ENCODE measurements at regions not wholly inside any gene's neighbourhood (a gene's known extent, or its start where the extent isn't known, plus 50 kb on each side); places are given as distances from the start of the nearest gene placed in this dataset.

DNA sequence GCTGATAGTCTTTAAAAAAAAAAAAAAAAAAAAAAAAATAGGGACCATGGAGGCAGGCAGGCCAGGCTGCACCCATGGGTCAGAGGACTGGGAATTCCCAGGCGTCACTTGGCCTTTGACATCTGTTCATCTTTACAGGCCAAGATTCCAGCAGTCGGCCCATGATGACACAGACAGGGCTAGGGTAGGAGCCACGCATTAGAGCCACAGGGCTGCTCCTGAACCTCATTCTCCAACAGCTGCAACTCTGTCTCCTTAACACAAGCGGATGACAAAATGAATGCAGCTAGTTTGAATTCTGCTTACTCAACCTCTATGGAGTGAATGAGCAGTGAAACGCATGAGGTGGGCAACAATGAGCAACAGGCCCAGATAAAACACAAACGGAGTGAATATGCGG is 126.4 kb downstream of the LY86 start:
- POLR2A ChIA-PET, result interaction anchor here (0.6 kb wide), 1 partner anchor 9 kb away, joined by 4 read pairs; no protein-coding TSS in a partner anchor

More for the DNA sequence above, 126.4 kb downstream of the LY86 start:
- no peaks in the 10 kb centered on the region for H3K4me1 ChIP-seq (ENCODE audit: control insufficient read depth, extremely low read depth, insufficient read depth, low read length)
- H3K4me2 ChIP-seq (ENCODE audit: insufficient read depth, low read length), result no peak overlapping the region
- no peak overlapping the region for H3K4me3 ChIP-seq (replicated peaks in 1 of 3; ENCODE audit: insufficient read depth in 1 of 3, low read depth in 1 of 3, low read length in 3 of 3)
- H3K79me2 ChIP-seq (ENCODE audit: control insufficient read depth, insufficient read depth, low read length), result no peaks in the 10 kb centered on the region
- DNase-seq (ENCODE audit: low read depth, low spot score), result no peak
- no peak for FAIRE-seq
- H3K9me3 ChIP-seq (replicated peaks; ENCODE audit: control insufficient read depth, insufficient read depth, low read length), result no peaks in the 10 kb centered on the region
- H3K9ac ChIP-seq (replicated peaks; ENCODE audit: extremely low read depth, insufficient read depth, low read length), result no peak overlapping the region
- H4K20me1 ChIP-seq (replicated peaks; ENCODE audit: control insufficient read depth, extremely low read depth, insufficient read depth, low read length), result no peaks in the 10 kb centered on the region
- intact Hi-C loops (cut with micrococcal nuclease), result no loop called here
- CTCF ChIA-PET, result interaction anchor here (2.6 kb wide), 1 partner anchor 18 kb away, joined by 10 read pairs; no protein-coding TSS in a partner anchor
- H2AFZ ChIP-seq (ENCODE audit: low read depth, low read length), result no peak overlapping the region
- TF ChIP-seq FOS (IDR thresholded peaks at IDR 0.05; ENCODE audit: borderline replicate concordance, insufficient read depth, low read length) (no peak), MYC (IDR thresholded peaks at IDR 0.05; ENCODE audit: low read depth, low read length) (no peak), POLR2A (IDR thresholded peaks at IDR 0.05; ENCODE audit: low read depth, low read length) (no peak), GATA2 (IDR thresholded peaks at IDR 0.05; ENCODE audit: insufficient read depth, insufficient read length, low read depth, low read length) (no peak), JUN (IDR thresholded peaks at IDR 0.05; ENCODE audit: borderline replicate concordance, insufficient read depth, insufficient read length, low read depth) (no peak), POLR2AphosphoS5 (IDR thresholded peaks at IDR 0.05; ENCODE audit: insufficient read depth, low read depth, low read length) (no peak), MAX (IDR thresholded peaks at IDR 0.05; ENCODE audit: insufficient read depth, insufficient read length) (no peak), CTCF (IDR thresholded peaks at IDR 0.05; ENCODE audit: extremely low read depth in 1 of 2, insufficient read depth in 1 of 2, low read depth in 1 of 2, low read length in 2 of 2) (no peak), EZH2 (IDR thresholded peaks at IDR 0.05; ENCODE audit: borderline replicate concordance, low read depth, low read length, severe bottlenecking) (no peak)
- dilution Hi-C loops (cut with MboI; ENCODE audit: extremely low pct_ligation_motif_present, low sequenced_read_pairs), result no loop called here
- H3K9me1 ChIP-seq (replicated peaks; ENCODE audit: control insufficient read depth, extremely low read depth, insufficient read depth, low read length), result no peaks in the 10 kb centered on the region
- no peaks in the 10 kb centered on the region for H3K36me3 ChIP-seq (ENCODE audit: control insufficient read depth in 2 of 2, extremely low read depth in 1 of 2, insufficient read depth in 2 of 2, low read length in 2 of 2)
- H3K27me3 ChIP-seq (ENCODE audit: control insufficient read depth in 2 of 2, insufficient read depth in 2 of 2, low read length in 2 of 2), result peaks cover 2 to 3% of the 10 kb centered on the region in 2 experiments
- no peak overlapping the region for H3K27ac ChIP-seq (ENCODE audit: insufficient read depth, low read depth, low read length)
- BruUV-seq (replicated peaks), result no TSS peak
